GM11168 (cell line): ENCODE measurements at regions not wholly inside any gene's neighbourhood (a gene's known extent, or its start where the extent isn't known, plus 50 kb on each side); places are given as distances from the start of the nearest gene placed in this dataset.

Experiments used
- in situ Hi-C: fragments of 300-500 bp; cut with MboI; formaldehyde crosslinking; loops from one replicate; pipeline ENCODE4 v1.12.0; 2022; ENCODE audit warnings: low sequenced_read_pairs; ENCODE audit not compliant: unreplicated experiment

DNA sequence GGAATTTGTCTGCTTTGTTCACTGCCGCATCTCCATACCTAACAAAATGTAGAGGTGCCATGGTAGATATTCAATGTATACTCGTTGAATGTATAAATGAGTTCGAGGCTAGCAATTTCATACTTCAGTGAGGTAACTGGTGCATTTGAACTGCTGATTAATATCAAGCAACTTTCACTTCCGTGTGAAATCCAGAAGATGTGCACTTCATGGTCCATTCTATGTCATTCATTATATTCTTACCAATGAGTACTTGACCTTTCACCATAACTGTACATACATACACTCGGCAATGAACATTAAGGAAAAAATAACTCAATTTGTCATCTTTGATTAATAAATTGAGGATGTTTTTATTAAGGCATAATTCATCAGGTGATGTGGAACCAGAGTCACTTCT lies 598.5 kb downstream of the ZNF385D start:
- in situ Hi-C loops = no loop called here

DNA sequence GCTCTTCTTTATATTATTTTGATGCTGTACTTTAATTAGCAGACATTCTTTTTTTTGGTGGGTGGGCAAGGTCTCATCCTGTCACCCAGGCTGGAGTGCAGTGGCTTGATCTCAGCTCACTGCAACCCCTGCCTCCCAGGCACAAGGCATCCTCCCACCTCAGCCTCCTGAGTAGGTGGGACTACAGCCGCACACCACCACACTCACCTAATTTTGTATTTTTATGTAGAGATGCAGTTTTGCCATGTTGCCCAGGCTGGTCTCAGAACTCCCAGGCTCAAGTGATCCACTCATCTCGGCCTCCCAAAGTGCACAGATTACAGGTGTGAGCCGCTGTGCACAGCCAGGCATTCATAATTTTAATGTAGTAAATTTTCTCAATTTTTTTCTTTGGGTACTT lies 608.1 kb downstream of the ZNF385D start:
- in situ Hi-C loops = no loop called here

DNA sequence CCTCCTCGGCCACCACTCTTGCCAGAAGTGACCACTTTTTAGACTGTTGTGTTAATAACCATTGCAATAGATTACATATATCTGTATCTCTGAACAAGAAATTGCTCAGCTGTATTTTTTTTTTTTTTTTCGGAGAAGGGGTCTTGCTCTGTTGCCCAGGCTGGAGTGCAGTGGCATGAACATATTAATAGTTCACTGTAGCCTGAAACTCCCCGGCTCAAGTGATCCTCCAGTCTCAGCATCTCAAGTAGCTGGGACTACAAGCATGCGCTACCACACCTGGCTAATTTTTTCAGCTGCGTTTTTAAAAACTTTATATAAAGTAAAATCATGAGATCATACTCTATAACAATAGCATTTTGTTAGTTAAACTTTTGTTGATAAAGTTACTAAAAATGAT lies 609.0 kb downstream of the ZNF385D start:
- in situ Hi-C loops = no loop called here

- in situ Hi-C loops = no loop called here
Observed at GRCh38 chr3:21140785-21141184, 610.2 kb downstream of the ZNF385D start.

GRCh38 chr3:21138085-21138484 lies 612.9 kb downstream of the ZNF385D start:
- in situ Hi-C loops = no loop called here

- in situ Hi-C loops = no loop called here
Observed at GRCh38 chr3:21132896-21133295, 618.1 kb downstream of the ZNF385D start.

DNA sequence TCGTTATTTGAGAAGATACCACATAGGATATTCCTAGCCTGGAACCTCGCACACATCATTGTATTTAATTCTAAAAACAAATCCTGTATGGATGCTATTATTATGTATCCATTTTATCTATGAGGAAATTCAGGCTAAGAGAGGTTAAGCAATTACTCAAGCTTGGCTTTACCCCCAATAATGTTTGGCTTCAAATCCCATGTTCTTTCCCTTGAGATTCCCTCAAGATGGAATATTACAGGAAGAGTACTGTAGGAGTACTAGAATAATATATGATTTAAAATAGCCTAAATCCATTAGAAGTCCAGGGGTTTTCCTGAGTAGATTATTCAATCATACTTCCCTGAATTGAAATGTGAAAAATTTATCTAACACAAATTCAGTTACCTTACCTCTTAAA lies 630.2 kb downstream of the ZNF385D start:
- in situ Hi-C loops = no loop called here

DNA sequence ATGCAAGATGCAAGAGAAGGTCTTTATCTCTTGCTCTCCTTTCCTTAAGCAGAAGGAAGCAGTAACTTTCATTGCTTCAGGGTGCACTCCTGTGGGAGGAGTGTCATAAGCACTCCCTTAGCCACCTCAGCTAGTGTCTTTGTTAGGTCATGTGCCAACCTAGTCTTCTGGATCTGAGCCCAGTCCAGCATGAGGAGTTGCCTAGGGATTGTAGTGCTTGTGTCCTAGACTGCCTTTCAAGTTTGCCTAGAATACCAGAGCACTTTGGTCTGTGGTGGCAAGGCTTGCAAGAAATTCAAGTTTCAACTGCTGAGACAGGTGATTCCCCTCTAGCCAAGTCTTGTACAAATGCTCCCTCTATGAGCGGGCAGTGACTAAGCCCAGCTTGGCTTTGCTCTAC lies 633.6 kb downstream of the ZNF385D start:
- in situ Hi-C loops = no loop called here

DNA sequence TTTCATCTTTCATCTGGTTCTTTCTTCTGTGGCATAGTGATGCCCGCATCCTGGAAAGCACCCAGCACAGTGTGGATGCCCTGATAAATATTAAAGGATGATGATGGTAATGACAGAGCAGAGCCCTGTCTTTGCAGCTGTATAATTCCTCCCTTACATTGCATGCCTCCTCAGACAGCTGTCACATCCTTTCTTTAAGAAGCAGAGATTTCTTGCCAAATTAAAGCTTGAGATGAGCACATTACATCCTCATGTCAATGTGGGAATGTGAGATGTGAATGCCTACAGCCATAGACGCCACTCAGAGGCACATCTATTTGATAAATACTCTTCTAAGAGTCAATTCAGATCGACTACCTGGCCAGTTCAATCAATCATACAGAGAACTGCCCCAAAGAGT lies 642.0 kb downstream of the ZNF385D start:
- in situ Hi-C loops = no loop called here

- in situ Hi-C loops = no loop called here
Observed at GRCh38 chr3:21105784-21106183, 645.2 kb downstream of the ZNF385D start.

DNA sequence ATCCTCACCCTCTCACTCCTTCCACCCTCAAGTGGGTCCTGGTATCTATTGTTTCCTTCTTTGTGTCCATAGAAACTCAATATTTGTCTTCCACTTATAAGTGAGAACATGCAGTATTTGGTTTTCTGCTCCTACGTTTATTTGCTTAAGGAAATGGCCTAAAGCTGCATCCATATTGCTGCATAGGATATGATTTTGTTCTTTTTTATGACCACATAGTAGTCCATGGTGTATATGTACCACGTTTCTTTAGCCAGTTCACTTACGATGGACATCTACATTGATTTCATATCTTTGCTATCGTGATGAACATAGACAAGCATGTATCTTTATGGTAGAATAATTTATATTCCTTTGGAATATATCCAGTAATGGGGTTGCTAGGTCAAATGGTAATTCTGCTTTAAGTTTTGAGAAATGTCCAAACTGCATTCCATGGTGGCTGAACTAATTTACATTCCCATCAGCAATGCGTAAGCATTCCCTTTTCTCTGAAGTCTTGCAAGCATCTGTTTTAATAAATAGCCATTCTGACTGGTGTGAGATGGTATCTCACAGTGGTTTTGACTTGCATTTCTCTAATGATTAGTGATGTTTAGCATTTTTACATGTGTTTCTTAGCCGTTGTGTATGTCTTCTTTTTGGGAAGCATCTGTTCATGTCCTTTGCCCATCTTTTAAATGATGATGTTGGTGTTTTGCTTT lies 650.2 kb downstream of the ZNF385D start:
- in situ Hi-C loops = no loop called here

GRCh38 chr3:21094686-21095085 lies 656.3 kb downstream of the ZNF385D start:
- in situ Hi-C loops = no loop called here

GRCh38 chr3:21073561-21073960 lies 677.4 kb downstream of the ZNF385D start:
- in situ Hi-C loops = no loop called here

- in situ Hi-C loops = no loop called here
Observed at GRCh38 chr3:21067031-21067813, 683.8 kb downstream of the ZNF385D start.

DNA sequence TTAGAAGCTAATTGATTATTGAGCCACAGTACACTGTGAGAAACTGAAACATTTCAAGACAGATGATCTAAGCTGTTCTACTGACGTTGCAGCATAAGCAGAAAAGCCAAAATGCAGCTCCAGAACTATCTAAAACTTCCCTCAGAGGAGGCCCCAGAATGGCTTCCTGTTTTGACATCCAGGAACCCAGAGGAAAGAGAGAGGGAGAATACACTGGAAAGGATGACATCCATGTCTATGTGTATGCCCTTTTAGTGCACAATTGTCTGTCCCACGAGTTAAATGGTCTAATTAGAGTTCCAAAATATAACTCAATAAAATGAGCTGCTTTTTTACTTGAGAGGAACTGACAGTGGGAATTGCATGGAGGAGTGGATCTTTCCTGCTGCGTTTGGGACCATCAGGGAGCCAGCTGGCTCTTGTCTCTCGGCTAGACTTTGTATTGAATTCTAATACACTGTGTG lies 688.1 kb downstream of the ZNF385D start:
- in situ Hi-C loops = no loop called here

- in situ Hi-C loops = no loop called here
Observed at GRCh38 chr3:21059404-21059803, 691.6 kb downstream of the ZNF385D start.

- in situ Hi-C loops = no loop called here
Observed at GRCh38 chr3:21056293-21056692, 694.7 kb downstream of the ZNF385D start.

GRCh38 chr3:21055015-21055414 lies 696.0 kb downstream of the ZNF385D start:
- in situ Hi-C loops = no loop called here

DNA sequence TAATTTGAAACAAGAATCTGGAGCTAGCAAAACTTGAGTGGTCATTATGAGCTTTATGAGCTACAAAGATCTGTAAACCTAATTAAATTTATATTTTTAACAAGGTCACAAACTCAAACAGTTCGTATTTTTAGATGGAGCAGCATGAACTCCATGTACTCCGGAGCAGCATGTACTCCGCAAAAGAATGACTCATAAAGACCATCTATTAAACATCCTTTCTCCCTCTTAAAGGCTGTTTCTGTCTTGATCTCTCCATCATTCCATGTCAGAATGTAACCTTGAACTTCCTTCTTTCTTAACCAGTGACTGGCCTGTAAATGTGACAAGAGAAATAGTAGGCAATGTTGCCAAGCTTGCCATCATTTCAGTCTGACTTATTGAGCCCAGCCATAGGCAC lies 696.9 kb downstream of the ZNF385D start:
- in situ Hi-C loops = no loop called here

GRCh38 chr3:21049334-21050062 lies 701.5 kb downstream of the ZNF385D start:
- in situ Hi-C loops = no loop called here

DNA sequence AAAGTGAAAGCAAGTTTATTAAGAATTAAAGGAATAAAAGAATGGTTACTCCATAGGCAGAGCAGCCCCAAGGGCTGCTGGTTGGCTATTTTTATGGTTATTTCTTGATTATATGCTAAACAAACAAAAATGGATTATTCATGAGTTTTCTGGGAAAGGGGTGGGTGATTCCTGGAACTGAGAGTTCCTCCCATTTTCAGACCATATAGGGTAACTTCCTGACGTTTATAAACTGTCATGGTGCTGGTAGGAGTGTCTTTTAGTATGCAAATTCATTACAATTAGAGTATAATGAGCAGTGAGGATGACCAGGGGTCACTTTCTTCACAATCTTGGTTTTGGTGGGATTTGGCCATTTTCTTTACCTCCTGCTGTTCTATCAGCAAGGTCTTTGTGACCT lies 707.9 kb downstream of the ZNF385D start:
- in situ Hi-C loops = no loop called here
